Gastrocnemius medialis (tissue), 4 donors: ENCODE measurements at regions not wholly inside any gene's neighbourhood (a gene's known extent, or its start where the extent isn't known, plus 50 kb on each side); places are given as distances from the start of the nearest gene placed in this dataset.

ENCODE experiments used
- ATAC-seq, 2 donors: fragments of 150-250 bp; one replicate each; pipeline ENCODE4 v1.9.1; 2016
- DNase-seq, 2 donors: peaks; one replicate each; pipeline ENCODE4 v3.0.0-alpha.2; 2019
- H3K27ac ChIP-seq, 4 donors: fragments of 200-600 bp; sonication (generic); 1 replicate in 1 of 4; 2 replicates in 3 of 4; pipeline ENCODE4 v1.5.1; 2016 to 2018; ENCODE audit warnings: mild to moderate bottlenecking in 2 of 4, moderate library complexity in 1 of 4
- H3K27me3 ChIP-seq, 3 donors: fragments of 200-600 bp; sonication (generic) in 2 of 3; 1 replicate in 1 of 3; 2 replicates in 2 of 3; pipeline versions ENCODE4 v1.5.1 to v1.6.0; 2016 to 2019; ENCODE audit warnings: mild to moderate bottlenecking in 1 of 3, moderate library complexity in 1 of 3
- H3K36me3 ChIP-seq, 2 donors: fragments of 200-600 bp; sonication (generic) in 1 of 2; one replicate each; pipeline ENCODE4 v1.5.1; 2017 to 2018
- H3K4me1 ChIP-seq, 2 donors: fragments of 200-600 bp; sonication (generic) in 1 of 2; one replicate each; pipeline ENCODE4 v1.5.1; 2016 to 2017; ENCODE audit warnings: mild to moderate bottlenecking in 2 of 2
- H3K4me3 ChIP-seq, 4 donors: fragments of 200-600 bp; sonication (generic) in 3 of 4; 1 replicate in 1 of 4; 2 replicates in 3 of 4; pipeline ENCODE4 v1.5.1; 2016 to 2019; ENCODE audit warnings: mild to moderate bottlenecking in 2 of 4
- H3K9me3 ChIP-seq, 3 donors: fragments of 200-600 bp; sonication (generic) in 2 of 3; 1 replicate in 1 of 3; 2 replicates in 2 of 3; pipeline ENCODE4 v1.5.1; 2016 to 2019
- POLR2A ChIP-seq, 2 donors: fragments of 450-650 bp; IDR thresholded peaks; one replicate each; pipeline ENCODE4 v1.6.1; 2017; ENCODE audit warnings: antibody characterized with exemption in 2 of 2, mild to moderate bottlenecking in 2 of 2, moderate library complexity in 2 of 2
- in situ Hi-C, 4 donors: fragments of 200-750 bp; cut with MboI; loops; one replicate each; pipeline versions ENCODE4 v1.15.0 to v1.8.0; 2017; ENCODE audit warnings: low sequenced_read_pairs in 4 of 4
- intact Hi-C: fragments of 100-400 bp; cut with DNase I; formaldehyde crosslinking; loops from one replicate; pipeline ENCODE4 v1.15.1; 2023; ENCODE audit warnings: low total_unique reads
- TF ChIP-seq, protein P1 (sequence below), 5 experiments: fragments of 450-650 bp in 3 of 5; fragments of 200-600 bp in 2 of 5; sonication (generic) in 2 of 5; IDR thresholded peaks in 4 of 5; conservative IDR thresholded peaks in 1 of 5; 1 replicate in 4 of 5; 2 replicates in 1 of 5; pipeline ENCODE4 v1.5.1; 2016 to 2019; ENCODE audit warnings: antibody characterized with exemption in 5 of 5, mild to moderate bottlenecking in 3 of 5, moderate library complexity in 3 of 5

DNA sequence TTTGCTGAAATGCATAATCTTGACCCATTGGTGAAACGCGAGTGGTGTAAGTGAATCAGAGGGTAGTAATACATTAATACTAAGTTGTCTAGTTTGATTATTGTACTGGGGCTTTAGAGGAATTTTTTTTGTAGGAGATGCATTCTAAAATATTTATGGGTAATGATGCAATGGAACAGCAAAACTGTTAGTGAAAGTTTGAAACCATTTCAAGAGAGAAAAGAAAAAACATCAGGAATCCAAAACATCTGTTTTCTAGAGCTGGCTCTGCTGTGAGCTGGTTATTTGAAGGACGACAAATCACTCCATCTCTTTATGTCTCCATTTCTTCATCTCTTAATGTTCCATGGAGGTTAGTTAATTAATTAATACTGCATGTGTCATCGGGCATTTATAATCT is 351.9 kb upstream of the FAT1 start:
- Histone ChIP-seq H3K9me3 (no peaks in the 10 kb centered on the region), H3K27me3 (no peaks in the 10 kb centered on the region), H3K36me3 (no peaks in the 10 kb centered on the region), H3K27ac (no peak overlapping the region), H3K4me3 (no peak overlapping the region), H3K4me1 (no peaks in the 10 kb centered on the region)
- ATAC-seq (no peak), DNase-seq (no peak)
- intact Hi-C loops: no loop called here
- in situ Hi-C loops: no loop called here
- TF ChIP-seq, protein P1, sequence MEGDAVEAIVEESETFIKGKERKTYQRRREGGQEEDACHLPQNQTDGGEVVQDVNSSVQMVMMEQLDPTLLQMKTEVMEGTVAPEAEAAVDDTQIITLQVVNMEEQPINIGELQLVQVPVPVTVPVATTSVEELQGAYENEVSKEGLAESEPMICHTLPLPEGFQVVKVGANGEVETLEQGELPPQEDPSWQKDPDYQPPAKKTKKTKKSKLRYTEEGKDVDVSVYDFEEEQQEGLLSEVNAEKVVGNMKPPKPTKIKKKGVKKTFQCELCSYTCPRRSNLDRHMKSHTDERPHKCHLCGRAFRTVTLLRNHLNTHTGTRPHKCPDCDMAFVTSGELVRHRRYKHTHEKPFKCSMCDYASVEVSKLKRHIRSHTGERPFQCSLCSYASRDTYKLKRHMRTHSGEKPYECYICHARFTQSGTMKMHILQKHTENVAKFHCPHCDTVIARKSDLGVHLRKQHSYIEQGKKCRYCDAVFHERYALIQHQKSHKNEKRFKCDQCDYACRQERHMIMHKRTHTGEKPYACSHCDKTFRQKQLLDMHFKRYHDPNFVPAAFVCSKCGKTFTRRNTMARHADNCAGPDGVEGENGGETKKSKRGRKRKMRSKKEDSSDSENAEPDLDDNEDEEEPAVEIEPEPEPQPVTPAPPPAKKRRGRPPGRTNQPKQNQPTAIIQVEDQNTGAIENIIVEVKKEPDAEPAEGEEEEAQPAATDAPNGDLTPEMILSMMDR (IDR thresholded peaks at IDR 0.05 in 4 of 5, conservative IDR thresholded peaks at IDR 0.05 in 1 of 5): no peak
- TF ChIP-seq POLR2A (IDR thresholded peaks at IDR 0.05): no peak

DNA sequence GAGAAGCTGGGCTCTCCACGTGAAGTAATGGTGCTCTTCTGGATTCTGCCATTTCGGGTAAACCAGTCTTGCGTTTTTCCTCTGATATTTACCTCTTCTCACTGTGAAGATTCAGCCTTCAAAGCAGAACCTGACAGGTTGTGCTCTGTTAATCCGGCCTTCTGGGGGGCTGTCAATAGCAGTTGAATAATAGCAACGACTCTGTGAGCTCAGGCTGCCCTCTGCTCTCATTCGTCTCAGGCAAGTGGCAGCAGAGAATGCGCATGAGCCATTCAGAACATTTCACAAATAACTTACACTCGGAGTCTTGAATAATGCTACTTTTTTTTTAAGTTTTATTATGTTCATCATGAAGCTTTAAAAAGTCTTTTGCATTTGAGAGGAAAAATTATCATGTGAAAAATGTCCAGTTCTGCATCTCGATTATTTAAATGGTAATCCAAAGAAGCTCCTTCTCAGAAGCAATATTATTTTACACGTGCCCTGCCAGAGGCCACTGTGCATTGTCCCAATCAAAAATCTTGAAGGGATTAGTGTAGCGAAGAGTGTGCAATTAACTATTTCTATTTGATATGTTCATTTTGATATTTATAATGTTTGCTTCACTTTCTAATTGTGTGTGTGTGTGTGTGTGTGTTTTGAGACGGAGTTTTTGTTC is 354.2 kb upstream of the FAT1 start:
- in situ Hi-C loops: no loop called here

DNA sequence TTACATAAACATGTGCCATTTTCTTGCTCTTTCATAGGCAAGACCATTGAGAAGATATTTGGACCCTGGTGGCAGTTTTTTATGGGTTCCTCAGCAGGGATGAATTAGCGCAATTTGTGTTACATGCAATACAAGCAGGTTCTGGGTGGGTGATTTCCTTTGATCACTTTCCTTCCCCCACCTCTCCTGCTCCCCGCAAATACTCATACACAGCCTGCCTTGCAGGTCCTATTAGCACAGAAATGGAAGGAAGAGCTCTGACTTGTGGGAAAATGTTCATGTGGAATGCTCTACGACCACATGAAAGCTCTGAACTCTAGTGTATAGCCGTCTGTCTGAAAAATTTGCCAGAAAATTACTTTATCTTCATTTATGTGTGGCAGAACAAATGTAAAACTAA is 361.0 kb upstream of the FAT1 start:
- H3K9me3 ChIP-seq: no peaks in the 10 kb centered on the region
- no peak overlapping the region for H3K27ac ChIP-seq
- H3K4me3 ChIP-seq: no peak overlapping the region
- intact Hi-C loops (no loop called here), in situ Hi-C loops (no loop called here)
- ATAC-seq (no peak), DNase-seq (no peak)
- no peaks in the 10 kb centered on the region for H3K36me3 ChIP-seq
- no peaks in the 10 kb centered on the region for H3K27me3 ChIP-seq
- no peaks in the 10 kb centered on the region for H3K4me1 ChIP-seq
- TF ChIP-seq POLR2A (IDR thresholded peaks at IDR 0.05): no peak
- TF ChIP-seq, protein P1 (IDR thresholded peaks at IDR 0.05 in 4 of 5, conservative IDR thresholded peaks at IDR 0.05 in 1 of 5): no peak

More for the DNA sequence above, 354.2 kb upstream of the FAT1 start:
- H3K27ac ChIP-seq: no peak overlapping the region
- no peak for DNase-seq
- intact Hi-C loops: no loop called here
- H3K4me3 ChIP-seq: no peak overlapping the region
- H3K4me1 ChIP-seq: no peaks in the 10 kb centered on the region
- no peak for TF ChIP-seq POLR2A (IDR thresholded peaks at IDR 0.05)
- TF ChIP-seq, protein P1 (IDR thresholded peaks at IDR 0.05 in 4 of 5, conservative IDR thresholded peaks at IDR 0.05 in 1 of 5): no peak
- H3K9me3 ChIP-seq: no peaks in the 10 kb centered on the region
- H3K36me3 ChIP-seq: no peaks in the 10 kb centered on the region
- H3K27me3 ChIP-seq: no peaks in the 10 kb centered on the region
- no peak for ATAC-seq

DNA sequence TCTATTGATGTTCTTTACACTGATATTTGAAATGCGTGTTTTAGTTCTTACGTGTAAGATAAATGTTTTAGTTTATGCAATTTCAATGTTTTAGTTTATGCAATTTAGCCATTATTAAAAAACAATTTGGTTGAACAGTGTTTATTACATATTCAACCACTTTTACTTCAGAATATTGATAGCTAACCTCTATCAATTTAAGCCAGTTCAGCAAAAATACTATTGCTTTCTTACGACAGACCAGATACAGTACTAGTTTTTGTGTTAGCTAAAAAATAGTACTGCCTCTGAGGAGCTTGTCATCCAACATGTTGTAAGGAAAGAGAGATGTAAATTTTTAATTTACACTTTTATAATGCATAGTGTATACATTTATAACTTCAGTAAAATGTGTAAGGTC is 361.7 kb upstream of the FAT1 start:
- in situ Hi-C loops: no loop called here
- Histone ChIP-seq H3K36me3 (no peaks in the 10 kb centered on the region), H3K4me3 (no peak overlapping the region), H3K9me3 (no peaks in the 10 kb centered on the region), H3K27ac (no peak overlapping the region), H3K27me3 (no peaks in the 10 kb centered on the region), H3K4me1 (no peaks in the 10 kb centered on the region)
- DNase-seq (no peak), ATAC-seq (no peak)
- intact Hi-C loops: no loop called here
- TF ChIP-seq POLR2A (IDR thresholded peaks at IDR 0.05): no peak
- TF ChIP-seq, protein P1 (IDR thresholded peaks at IDR 0.05 in 4 of 5, conservative IDR thresholded peaks at IDR 0.05 in 1 of 5): no peak

DNA sequence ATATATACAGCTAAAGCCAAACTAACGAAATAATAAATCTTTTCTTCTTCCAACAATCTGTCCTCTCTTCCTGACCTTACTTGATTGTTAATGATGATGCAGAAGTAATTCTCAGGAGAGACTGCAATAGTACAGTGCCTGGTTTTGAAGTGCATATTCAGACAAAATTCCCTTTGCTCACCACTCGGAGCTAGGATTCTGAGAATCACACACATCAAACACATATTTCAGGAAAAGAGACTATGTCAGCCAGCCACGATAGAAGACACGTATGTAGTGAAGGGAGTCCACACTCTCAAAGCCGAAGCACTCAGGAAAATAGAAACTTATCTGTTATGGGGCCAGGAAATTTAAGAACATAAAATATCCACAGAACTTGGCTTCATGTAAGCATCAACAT is 362.5 kb upstream of the FAT1 start:
- intact Hi-C loops (no loop called here), in situ Hi-C loops (no loop called here)
- Histone ChIP-seq H3K4me1 (no peaks in the 10 kb centered on the region), H3K9me3 (no peaks in the 10 kb centered on the region), H3K27ac (no peak overlapping the region), H3K4me3 (no peak overlapping the region), H3K27me3 (no peaks in the 10 kb centered on the region), H3K36me3 (no peaks in the 10 kb centered on the region)
- DNase-seq: no peak
- TF ChIP-seq, protein P1 (IDR thresholded peaks at IDR 0.05 in 4 of 5, conservative IDR thresholded peaks at IDR 0.05 in 1 of 5): no peak
- TF ChIP-seq POLR2A (IDR thresholded peaks at IDR 0.05): no peak
- ATAC-seq: no peak
